Muscle layer of colon (tissue), 2 donors: ENCODE measurements at regions not wholly inside any gene's neighbourhood (a gene's known extent, or its start where the extent isn't known, plus 50 kb on each side); places are given as distances from the start of the nearest gene placed in this dataset.

Experiments used
- H3K27ac ChIP-seq: one replicate; pipeline ENCODE4 v1.7.0; 2013; ENCODE audit warnings: low read depth, mild to moderate bottlenecking, low read length, moderate library complexity
- H3K27me3 ChIP-seq, 2 donors: one replicate each; pipeline ENCODE4 v1.7.0; 2013; ENCODE audit warnings: low read length in 2 of 2, mild to moderate bottlenecking in 2 of 2; ENCODE audit not compliant: insufficient read depth in 2 of 2, control insufficient read depth in 1 of 2
- H3K36me3 ChIP-seq: one replicate; pipeline ENCODE4 v1.7.0; 2013; ENCODE audit warnings: mild to moderate bottlenecking, low read length; ENCODE audit not compliant: insufficient read depth
- H3K4me1 ChIP-seq: one replicate; pipeline ENCODE4 v1.7.0; 2013; ENCODE audit warnings: mild to moderate bottlenecking, low read length; ENCODE audit not compliant: insufficient read depth
- H3K4me3 ChIP-seq, 2 donors: one replicate each; pipeline ENCODE4 v1.7.0; 2013; ENCODE audit warnings: low read length in 2 of 2, low read depth in 1 of 2, mild to moderate bottlenecking in 1 of 2, moderate library complexity in 1 of 2
- H3K9ac ChIP-seq: one replicate; pipeline ENCODE4 v1.7.0; 2013; ENCODE audit warnings: low read length
- H3K9me3 ChIP-seq: one replicate; pipeline ENCODE4 v1.7.0; 2013; ENCODE audit warnings: mild to moderate bottlenecking, low read length
- donor health status: abdominal sarcoma.
- donor health status: Adenocarcinoma of cecum.

DNA sequence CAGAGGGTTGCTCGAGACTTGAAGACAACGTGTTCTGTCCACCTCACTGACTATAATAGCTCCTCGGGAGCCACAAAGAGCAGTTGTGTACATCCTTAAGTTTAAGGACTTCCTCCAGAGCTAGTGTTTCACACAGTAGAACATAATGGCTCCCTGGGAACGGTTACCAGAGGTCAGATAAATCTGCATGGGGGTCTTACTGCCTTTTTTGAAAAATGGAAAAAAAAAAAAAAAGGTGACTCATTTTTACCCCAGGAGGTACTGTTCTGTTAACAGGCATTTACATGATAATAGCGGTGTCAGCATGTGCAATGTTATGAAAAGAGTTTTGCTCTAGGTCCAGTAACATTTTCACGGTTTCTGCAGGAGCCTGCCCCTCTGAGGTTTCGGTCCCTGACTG, 498.9 kb upstream of the WWC1 start:
- Histone ChIP-seq H3K36me3 (no peaks in the 10 kb centered on the region), H3K27me3 (no peaks in the 10 kb centered on the region), H3K9me3 (no peaks in the 10 kb centered on the region), H3K4me3 (no peak overlapping the region), H3K4me1 (peaks cover 4% of the 10 kb centered on the region), H3K27ac (no peak overlapping the region), H3K9ac (no peak overlapping the region)

DNA sequence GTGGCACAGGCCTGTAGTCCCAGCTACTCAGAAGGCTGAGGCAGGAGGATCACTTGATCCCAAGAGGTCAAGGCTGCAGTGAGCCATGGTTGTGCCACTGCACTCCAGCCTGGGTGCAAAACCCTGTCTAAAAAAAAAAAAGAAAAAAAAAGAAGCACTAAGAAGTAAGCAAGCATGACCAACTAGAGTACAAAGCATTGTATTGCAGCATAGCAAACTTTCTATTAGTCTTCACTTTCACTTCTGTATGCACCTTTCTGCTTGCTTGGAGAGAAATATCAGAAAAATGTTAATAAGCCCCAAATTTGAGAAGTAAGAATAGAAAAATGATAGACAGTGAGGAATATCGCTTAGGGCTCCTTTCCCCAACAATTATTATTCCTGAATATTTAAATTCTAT, 497.7 kb upstream of the WWC1 start:
- no peaks in the 10 kb centered on the region for H3K9me3 ChIP-seq
- no peak overlapping the region for H3K27ac ChIP-seq
- no peak overlapping the region for H3K4me3 ChIP-seq
- H3K9ac ChIP-seq, result no peak overlapping the region
- no peaks in the 10 kb centered on the region for H3K27me3 ChIP-seq
- H3K36me3 ChIP-seq, result no peaks in the 10 kb centered on the region
- peaks cover 4% of the 10 kb centered on the region for H3K4me1 ChIP-seq

DNA sequence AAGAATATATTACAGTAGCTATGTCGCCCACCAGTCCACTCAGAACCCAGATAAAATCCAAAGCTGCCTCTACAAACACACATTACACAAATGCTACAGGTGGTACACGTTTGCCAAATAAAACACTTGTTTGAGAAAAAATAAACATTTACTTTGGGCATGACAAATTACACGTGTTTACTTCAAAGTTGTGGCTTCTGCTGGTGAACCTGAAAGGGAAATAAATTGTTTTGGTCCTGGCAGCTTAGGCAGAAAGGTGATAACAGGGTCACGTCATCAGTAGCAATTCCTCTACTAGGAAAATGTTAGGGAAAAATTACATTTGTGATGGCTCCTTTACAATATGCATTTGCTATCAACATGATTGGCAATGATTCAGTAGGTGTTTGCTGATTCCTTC, 497.3 kb upstream of the WWC1 start:
- no peak overlapping the region for H3K27ac ChIP-seq
- H3K27me3 ChIP-seq, result no peaks in the 10 kb centered on the region
- no peaks in the 10 kb centered on the region for H3K36me3 ChIP-seq
- H3K9ac ChIP-seq, result no peak overlapping the region
- H3K9me3 ChIP-seq, result no peaks in the 10 kb centered on the region
- peaks cover 4% of the 10 kb centered on the region for H3K4me1 ChIP-seq
- no peak overlapping the region for H3K4me3 ChIP-seq

DNA sequence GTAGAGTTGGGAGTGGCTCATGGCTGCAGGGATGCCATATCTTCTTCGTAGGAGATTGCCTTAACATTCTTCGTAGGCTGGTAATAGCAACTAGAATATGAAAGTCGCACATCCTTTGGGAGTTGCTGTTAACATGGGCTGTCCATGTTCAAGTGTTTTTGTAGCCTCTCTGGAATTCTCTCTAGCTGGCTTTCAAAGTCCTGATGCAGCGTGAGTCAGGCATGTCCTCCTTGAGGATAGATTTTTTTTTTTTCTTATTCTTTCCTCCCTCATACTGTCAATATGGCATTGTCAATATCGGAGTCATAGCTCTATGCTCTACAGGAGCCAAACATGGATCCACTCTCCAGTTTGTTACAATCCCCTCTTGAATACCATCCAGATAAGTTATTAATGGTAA, 494.8 kb upstream of the WWC1 start:
- Histone ChIP-seq H3K9me3 (no peaks in the 10 kb centered on the region), H3K36me3 (no peaks in the 10 kb centered on the region), H3K4me3 (no peak overlapping the region), H3K27me3 (no peaks in the 10 kb centered on the region), H3K27ac (no peak overlapping the region), H3K9ac (no peak overlapping the region), H3K4me1 (no peaks in the 10 kb centered on the region)

DNA sequence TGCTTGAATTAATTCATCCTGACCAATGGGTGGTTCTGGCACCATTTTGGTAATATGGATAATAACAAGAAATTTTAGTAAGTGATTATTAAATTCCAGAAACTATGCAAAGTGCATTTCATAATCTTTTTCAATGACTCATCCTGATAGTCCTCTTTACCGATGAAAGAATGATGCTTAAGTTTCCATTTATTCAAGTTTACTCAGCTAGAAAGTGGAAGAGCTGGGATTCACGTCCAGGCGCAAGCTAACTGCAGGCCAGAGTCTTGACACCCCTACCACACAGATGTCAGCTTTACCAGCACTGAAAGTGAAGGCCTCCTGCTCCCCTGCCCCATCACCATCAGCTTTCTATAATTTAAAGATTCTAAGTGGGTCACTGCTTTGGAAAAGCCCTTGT, 493.5 kb upstream of the WWC1 start:
- no peaks in the 10 kb centered on the region for H3K36me3 ChIP-seq
- no peak overlapping the region for H3K27ac ChIP-seq
- no peaks in the 10 kb centered on the region for H3K9me3 ChIP-seq
- no peaks in the 10 kb centered on the region for H3K27me3 ChIP-seq
- no peak overlapping the region for H3K4me3 ChIP-seq
- H3K9ac ChIP-seq, result no peak overlapping the region
- H3K4me1 ChIP-seq, result no peaks in the 10 kb centered on the region

DNA sequence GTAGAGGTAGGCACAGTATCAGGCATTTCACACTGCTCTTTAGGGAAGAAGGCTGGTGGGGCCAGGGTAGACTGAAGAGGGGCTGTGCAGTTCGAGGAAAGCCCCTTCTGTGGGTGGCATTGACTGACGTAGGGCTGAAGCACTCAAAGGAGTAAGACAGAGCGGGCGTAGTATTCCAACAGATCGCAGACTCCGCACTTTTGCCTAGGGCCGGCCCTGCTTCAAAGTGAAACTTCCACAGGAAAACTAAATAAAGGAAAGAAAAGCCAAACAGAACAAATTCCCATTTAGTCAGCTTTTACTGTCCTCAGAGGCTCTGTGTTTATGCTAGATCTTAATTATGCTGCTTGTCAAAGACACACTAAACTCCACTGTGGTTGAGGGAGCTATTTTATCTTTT, 493.0 kb upstream of the WWC1 start:
- H3K36me3 ChIP-seq, result no peaks in the 10 kb centered on the region
- no peak overlapping the region for H3K9ac ChIP-seq
- no peak overlapping the region for H3K4me3 ChIP-seq
- H3K9me3 ChIP-seq, result no peaks in the 10 kb centered on the region
- H3K27me3 ChIP-seq, result no peaks in the 10 kb centered on the region
- no peaks in the 10 kb centered on the region for H3K4me1 ChIP-seq
- H3K27ac ChIP-seq, result no peak overlapping the region

DNA sequence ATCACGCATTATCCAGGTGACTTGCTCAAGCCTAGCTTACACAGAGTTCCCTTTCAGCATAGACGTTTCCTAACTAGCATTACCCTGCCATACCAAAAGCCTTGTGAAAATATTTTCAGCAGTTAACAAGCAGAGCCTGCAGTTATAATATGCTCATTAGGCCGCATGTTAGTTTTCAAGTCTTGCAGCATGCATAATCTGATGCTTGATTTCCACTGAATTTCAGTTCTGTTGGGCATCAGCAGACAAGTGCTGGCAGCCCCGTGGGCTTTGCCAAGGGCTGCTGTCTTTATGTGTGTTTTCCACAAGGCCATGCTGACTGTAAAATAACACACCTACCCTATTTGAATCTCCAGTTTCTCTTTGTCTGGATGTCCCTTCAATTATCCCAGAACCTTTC, 491.0 kb upstream of the WWC1 start:
- no peaks in the 10 kb centered on the region for H3K4me1 ChIP-seq
- H3K9ac ChIP-seq, result no peak overlapping the region
- H3K36me3 ChIP-seq, result no peaks in the 10 kb centered on the region
- no peak overlapping the region for H3K4me3 ChIP-seq
- no peaks in the 10 kb centered on the region for H3K27me3 ChIP-seq
- no peaks in the 10 kb centered on the region for H3K9me3 ChIP-seq
- H3K27ac ChIP-seq, result no peak overlapping the region

DNA sequence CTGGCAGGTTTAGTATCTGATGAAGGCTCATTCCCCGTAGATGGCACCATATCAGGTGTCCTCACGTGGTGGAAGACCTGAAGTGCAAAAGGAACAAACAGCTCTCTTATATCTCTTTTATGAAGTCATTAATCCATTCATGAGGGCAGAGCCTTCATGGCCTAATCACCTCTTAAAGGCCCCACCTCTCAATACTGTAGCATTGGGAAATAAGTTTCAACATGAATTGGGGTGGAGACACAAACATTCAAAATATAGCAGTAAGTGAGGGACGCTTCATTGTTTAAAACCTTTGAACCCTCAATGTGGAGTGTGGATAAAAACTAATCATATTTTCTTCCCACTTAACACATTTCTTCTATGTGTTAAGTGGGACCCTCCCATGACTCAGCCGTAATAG, 489.4 kb upstream of the WWC1 start:
- no peak overlapping the region for H3K9ac ChIP-seq

DNA sequence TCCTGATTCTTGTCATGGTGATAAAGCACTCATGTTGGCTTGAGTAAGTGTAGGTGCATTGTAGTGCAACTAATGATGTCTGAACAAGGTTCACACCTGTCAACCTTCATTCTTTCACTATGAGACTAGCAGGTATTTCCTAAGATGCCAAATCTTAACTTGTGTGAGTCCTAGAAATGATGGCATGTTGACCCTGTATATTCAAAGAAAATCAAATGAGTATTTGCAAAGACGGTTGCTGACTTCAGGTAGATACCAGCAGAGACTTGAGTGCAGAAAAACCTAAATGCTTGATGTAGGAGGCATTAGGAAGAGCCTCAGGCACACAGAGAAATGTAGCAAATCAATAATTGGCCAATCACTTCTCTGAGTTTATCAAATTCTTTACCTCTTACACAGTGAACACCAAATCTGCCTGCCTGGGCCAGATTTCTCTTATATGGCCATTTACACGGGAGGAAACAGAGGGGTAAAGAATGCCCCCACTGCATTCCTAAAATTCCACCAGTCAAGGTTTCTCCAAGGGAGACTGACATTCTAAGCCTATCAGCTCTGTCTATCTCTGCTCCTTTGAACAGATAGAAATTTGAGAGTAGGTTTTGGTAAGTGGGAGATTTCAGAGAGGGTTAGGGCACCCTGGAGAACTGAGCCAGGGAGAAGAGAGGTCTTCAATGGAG, 488.6 kb upstream of the WWC1 start:
- no peak overlapping the region for H3K9ac ChIP-seq
- H3K27ac ChIP-seq, result no peak overlapping the region
- H3K9me3 ChIP-seq, result no peaks in the 10 kb centered on the region
- no peaks in the 10 kb centered on the region for H3K4me1 ChIP-seq
- H3K27me3 ChIP-seq, result no peaks in the 10 kb centered on the region
- no peak overlapping the region for H3K4me3 ChIP-seq
- H3K36me3 ChIP-seq, result no peaks in the 10 kb centered on the region

More for the DNA sequence above, 489.4 kb upstream of the WWC1 start:
- H3K4me1 ChIP-seq, result no peaks in the 10 kb centered on the region
- H3K36me3 ChIP-seq, result no peaks in the 10 kb centered on the region
- no peak overlapping the region for H3K4me3 ChIP-seq
- no peaks in the 10 kb centered on the region for H3K27me3 ChIP-seq
- H3K27ac ChIP-seq, result no peak overlapping the region
- H3K9me3 ChIP-seq, result no peaks in the 10 kb centered on the region

DNA sequence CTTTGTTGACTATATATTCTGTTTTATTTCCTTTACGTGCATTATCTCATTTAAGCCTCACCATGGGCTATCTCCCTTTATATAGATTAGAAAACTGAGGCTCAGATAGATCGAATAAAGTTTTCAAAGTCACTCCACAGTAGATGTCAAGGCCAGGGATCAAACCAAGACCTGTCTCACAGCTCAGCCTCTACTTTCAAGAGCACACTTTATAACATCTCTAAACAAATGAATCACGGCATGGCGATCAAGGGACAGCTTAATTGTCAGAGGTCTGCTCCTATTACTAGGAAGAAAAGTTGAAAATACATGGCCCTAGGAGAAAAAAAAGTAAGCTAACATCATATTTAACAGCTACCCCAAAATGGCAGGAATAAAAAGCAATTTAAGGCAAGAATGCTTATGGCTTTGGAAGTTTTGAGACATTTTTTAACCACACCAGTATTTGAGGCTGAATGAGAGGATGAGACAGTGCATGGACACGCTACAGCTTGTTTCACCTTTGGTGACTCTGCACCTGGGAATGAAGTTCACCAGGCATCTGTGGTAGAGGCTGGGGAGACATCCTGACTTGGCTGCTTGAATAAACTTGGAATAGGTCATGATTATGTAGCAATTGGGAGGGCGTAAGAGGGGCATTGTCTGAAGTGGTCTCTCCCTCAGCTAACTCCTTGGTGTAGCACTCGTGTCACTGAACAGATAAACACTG, 486.8 kb upstream of the WWC1 start:
- Histone ChIP-seq H3K9me3 (no peaks in the 10 kb centered on the region), H3K4me1 (no peaks in the 10 kb centered on the region), H3K36me3 (no peaks in the 10 kb centered on the region), H3K9ac (no peak overlapping the region), H3K27ac (no peak overlapping the region), H3K4me3 (no peak overlapping the region), H3K27me3 (no peaks in the 10 kb centered on the region)

DNA sequence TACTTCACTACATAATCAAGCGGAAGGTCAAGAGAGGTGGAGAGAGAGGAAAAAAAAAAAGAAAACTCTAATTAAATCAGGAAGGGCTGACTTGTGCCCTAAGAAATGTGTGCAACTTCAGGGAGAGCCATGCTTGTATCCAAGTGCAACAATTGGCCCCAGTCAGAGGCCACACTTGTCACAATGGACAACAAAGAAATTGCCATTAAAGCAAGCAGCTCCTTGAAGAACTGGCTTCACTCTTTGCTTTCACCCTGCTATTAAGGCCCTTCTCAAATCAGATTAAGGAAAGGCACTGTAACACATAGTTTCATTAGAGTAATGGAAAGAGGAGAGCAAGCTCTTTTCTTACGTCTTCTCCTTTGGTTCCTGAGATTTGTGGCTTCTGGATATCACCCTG, 480.9 kb upstream of the WWC1 start:
- H3K9me3 ChIP-seq, result no peaks in the 10 kb centered on the region
- H3K4me1 ChIP-seq, result no peaks in the 10 kb centered on the region
- H3K27ac ChIP-seq, result no peak overlapping the region
- H3K9ac ChIP-seq, result no peak overlapping the region
- H3K4me3 ChIP-seq, result no peak overlapping the region
- no peaks in the 10 kb centered on the region for H3K27me3 ChIP-seq
- no peaks in the 10 kb centered on the region for H3K36me3 ChIP-seq

DNA sequence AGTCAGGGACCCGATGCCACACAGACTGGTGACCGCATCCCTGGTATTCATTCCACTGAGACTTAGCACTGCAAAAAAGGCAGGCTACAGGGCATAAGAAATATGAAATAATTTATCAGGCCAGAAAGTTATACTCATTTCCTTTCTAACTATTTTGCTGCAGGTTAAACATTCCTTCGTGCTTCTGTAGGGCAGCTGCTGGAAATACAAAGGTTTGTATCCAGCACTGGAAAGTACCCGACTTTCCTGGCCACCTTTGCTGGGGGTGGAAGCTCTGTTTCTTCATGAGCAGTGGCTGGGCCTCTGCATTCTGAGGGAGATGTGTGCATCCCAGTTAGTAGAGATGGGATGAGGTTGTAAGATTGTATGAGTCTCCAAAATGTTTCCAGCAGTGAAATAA, 478.6 kb upstream of the WWC1 start:
- no peak overlapping the region for H3K4me3 ChIP-seq
- no peaks in the 10 kb centered on the region for H3K36me3 ChIP-seq
- no peaks in the 10 kb centered on the region for H3K27me3 ChIP-seq
- H3K27ac ChIP-seq, result no peak overlapping the region
- no peaks in the 10 kb centered on the region for H3K4me1 ChIP-seq
- no peak overlapping the region for H3K9ac ChIP-seq
- no peaks in the 10 kb centered on the region for H3K9me3 ChIP-seq
